ENCODE measurements at regions not wholly inside any gene's neighbourhood (a gene's known extent, or its start where the extent isn't known, plus 50 kb on each side); places are given as distances from the start of the nearest gene placed in this dataset.

DNA sequence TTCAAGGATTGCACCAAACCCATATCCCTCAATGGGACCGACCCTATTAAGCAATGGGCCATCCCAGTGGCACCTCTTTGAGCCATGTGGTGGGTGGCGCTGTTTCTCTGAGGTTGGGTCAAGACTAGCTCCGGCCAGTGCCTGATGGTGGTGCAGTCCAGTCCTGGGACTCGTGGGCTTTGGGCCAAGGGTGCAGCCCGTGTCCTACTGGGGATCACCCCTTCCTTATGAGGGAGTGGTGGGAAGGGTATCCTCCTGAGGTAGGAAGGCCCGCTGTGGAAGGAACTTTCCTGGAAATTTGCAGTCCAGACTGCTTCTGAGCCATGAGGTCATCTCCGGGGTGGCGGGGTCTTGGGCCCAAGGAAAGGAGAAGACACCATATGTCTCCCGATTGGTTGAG is 231.6 kb downstream of the SNRPN start:
- no peak for DNase-seq
- H3K36me3 ChIP-seq, result no peaks in the 10 kb centered on the region
- intact Hi-C loops (cut with DNase I), result no loop called here
- H3K27ac ChIP-seq, result no peak overlapping the region
- TF ChIP-seq, protein P1, sequence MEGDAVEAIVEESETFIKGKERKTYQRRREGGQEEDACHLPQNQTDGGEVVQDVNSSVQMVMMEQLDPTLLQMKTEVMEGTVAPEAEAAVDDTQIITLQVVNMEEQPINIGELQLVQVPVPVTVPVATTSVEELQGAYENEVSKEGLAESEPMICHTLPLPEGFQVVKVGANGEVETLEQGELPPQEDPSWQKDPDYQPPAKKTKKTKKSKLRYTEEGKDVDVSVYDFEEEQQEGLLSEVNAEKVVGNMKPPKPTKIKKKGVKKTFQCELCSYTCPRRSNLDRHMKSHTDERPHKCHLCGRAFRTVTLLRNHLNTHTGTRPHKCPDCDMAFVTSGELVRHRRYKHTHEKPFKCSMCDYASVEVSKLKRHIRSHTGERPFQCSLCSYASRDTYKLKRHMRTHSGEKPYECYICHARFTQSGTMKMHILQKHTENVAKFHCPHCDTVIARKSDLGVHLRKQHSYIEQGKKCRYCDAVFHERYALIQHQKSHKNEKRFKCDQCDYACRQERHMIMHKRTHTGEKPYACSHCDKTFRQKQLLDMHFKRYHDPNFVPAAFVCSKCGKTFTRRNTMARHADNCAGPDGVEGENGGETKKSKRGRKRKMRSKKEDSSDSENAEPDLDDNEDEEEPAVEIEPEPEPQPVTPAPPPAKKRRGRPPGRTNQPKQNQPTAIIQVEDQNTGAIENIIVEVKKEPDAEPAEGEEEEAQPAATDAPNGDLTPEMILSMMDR (IDR thresholded peaks at IDR 0.05), result no peak
- no peaks in the 10 kb centered on the region for H3K27me3 ChIP-seq
- H3K9ac ChIP-seq (ENCODE audit: low read depth in 2 of 2, low read length in 2 of 2), result no peak overlapping the region
- H3K4me3 ChIP-seq, result no peak overlapping the region
- no peaks in the 10 kb centered on the region for H3K4me1 ChIP-seq
- H3K9me3 ChIP-seq, result no peaks in the 10 kb centered on the region

DNA sequence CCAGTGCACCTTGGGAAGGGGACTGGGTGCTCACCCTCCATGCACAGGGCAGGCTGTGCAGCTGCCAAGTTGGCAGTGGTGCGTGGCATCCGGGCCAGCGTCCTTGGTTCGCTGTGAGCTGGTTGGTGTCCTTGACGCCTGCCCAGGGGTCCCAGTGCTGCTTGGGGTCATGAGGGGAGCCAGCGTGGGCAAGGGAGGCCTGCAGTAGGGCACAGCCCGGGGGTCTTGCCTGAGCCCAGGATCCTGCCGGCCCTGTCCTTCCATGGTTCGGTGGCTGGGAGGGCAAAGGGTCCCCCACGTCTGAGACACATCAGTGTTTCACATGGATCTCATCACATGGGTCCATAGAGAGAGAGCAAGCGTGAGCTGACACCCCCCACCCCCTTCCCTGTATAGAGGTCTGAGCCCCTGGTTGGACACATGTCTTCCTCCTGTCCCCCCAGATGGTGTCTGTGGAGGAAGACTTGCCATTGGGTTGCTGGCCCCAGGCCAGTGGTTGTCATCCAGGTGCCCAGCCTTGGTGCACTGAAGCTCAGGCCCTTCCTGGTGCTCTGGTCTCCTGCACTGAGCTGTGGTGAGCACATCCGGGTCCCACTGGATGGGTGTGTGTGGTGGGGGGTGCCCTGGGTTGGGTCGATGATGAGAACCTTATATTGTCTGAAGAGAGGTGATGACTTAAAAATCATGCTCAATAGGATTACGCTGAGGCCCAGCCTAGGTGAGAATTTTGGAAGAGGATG is 232.3 kb downstream of the SNRPN start:
- H3K9ac ChIP-seq (ENCODE audit: low read depth in 2 of 2, low read length in 2 of 2), result no peak overlapping the region
- TF ChIP-seq, protein P1 (IDR thresholded peaks at IDR 0.05), result no peak
- H3K9me3 ChIP-seq, result no peaks in the 10 kb centered on the region
- no peak overlapping the region for H3K4me3 ChIP-seq
- H3K36me3 ChIP-seq, result no peaks in the 10 kb centered on the region
- no peaks in the 10 kb centered on the region for H3K4me1 ChIP-seq
- intact Hi-C loops (cut with DNase I), result no loop called here
- H3K27me3 ChIP-seq, result no peaks in the 10 kb centered on the region
- no peak overlapping the region for H3K27ac ChIP-seq
- DNase-seq, result no peak

GRCh38 chr15:25188051-25188450 is 233.3 kb downstream of the SNRPN start:
- Histone ChIP-seq H3K27me3 (no peaks in the 10 kb centered on the region), H3K4me1 (no peaks in the 10 kb centered on the region), H3K9me3 (no peaks in the 10 kb centered on the region), H3K4me3 (no peak overlapping the region), H3K36me3 (no peaks in the 10 kb centered on the region), H3K9ac (ENCODE audit: low read depth in 2 of 2, low read length in 2 of 2) (no peak overlapping the region), H3K27ac (no peak overlapping the region)
- TF ChIP-seq, protein P1 (IDR thresholded peaks at IDR 0.05), result no peak
- no peak for DNase-seq
- intact Hi-C loops (cut with DNase I), result no loop called here

- H3K4me1 ChIP-seq, result no peaks in the 10 kb centered on the region
- intact Hi-C loops (cut with DNase I), result no loop called here
- H3K27me3 ChIP-seq, result no peaks in the 10 kb centered on the region
- TF ChIP-seq, protein P1 (IDR thresholded peaks at IDR 0.05), result no peak
- no peak overlapping the region for H3K27ac ChIP-seq
- no peaks in the 10 kb centered on the region for H3K36me3 ChIP-seq
- no peak overlapping the region for H3K9ac ChIP-seq (ENCODE audit: low read depth in 2 of 2, low read length in 2 of 2)
- no peaks in the 10 kb centered on the region for H3K9me3 ChIP-seq
- no peak overlapping the region for H3K4me3 ChIP-seq
- no peak for DNase-seq
These were observed 233.8 kb downstream of the SNRPN start for GRCh38 chr15:25188551-25189101.

GRCh38 chr15:25189551-25189950 is 234.8 kb downstream of the SNRPN start:
- TF ChIP-seq, protein P1 (IDR thresholded peaks at IDR 0.05), result no peak
- no peaks in the 10 kb centered on the region for H3K27me3 ChIP-seq
- no peak for DNase-seq
- H3K4me3 ChIP-seq, result no peak overlapping the region
- H3K9ac ChIP-seq (ENCODE audit: low read depth in 2 of 2, low read length in 2 of 2), result no peak overlapping the region
- no peak overlapping the region for H3K27ac ChIP-seq
- no peaks in the 10 kb centered on the region for H3K9me3 ChIP-seq
- no peaks in the 10 kb centered on the region for H3K36me3 ChIP-seq
- intact Hi-C loops (cut with DNase I), result no loop called here
- no peaks in the 10 kb centered on the region for H3K4me1 ChIP-seq
